ENCODE measurements at regions not wholly inside any gene's neighbourhood (a gene's known extent, or its start where the extent isn't known, plus 50 kb on each side); places are given as distances from the start of the nearest gene placed in this dataset.

DNA sequence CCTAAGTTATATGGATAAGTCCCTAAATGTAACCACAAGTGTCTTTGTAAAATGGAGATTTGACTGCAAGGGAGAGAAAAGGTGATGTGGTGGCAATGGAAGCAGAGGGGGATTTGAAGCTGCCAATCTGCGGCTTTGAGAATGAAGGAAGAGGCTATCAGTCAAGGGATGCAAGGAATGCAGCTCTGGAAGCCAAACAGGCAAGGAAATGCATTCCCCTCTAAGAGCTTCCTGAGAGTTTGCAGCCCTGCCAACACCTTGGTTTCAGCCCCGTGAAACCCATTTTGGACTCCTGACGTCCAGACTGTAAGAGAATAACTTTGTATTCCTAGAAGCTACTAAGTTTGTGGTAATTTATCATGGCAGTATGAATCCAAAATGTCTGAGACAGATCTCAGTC, 167.3 kb upstream of the MPHOSPH6 start:
- TF ChIP-seq, protein P1, sequence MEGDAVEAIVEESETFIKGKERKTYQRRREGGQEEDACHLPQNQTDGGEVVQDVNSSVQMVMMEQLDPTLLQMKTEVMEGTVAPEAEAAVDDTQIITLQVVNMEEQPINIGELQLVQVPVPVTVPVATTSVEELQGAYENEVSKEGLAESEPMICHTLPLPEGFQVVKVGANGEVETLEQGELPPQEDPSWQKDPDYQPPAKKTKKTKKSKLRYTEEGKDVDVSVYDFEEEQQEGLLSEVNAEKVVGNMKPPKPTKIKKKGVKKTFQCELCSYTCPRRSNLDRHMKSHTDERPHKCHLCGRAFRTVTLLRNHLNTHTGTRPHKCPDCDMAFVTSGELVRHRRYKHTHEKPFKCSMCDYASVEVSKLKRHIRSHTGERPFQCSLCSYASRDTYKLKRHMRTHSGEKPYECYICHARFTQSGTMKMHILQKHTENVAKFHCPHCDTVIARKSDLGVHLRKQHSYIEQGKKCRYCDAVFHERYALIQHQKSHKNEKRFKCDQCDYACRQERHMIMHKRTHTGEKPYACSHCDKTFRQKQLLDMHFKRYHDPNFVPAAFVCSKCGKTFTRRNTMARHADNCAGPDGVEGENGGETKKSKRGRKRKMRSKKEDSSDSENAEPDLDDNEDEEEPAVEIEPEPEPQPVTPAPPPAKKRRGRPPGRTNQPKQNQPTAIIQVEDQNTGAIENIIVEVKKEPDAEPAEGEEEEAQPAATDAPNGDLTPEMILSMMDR (IDR thresholded peaks at IDR 0.05; ENCODE audit: low read depth, low read length), result no peak
- DNase-seq, result no peak
- Histone ChIP-seq H3K27me3 (ENCODE audit: insufficient read depth, low read depth, severe bottlenecking) (no peaks in the 10 kb centered on the region), H3K36me3 (no peaks in the 10 kb centered on the region), H3K4me3 (ENCODE audit: low read depth, low read length) (no peak overlapping the region), H3K9me3 (ENCODE audit: severe bottlenecking) (no peaks in the 10 kb centered on the region), H3K27ac (no peak overlapping the region)

DNA sequence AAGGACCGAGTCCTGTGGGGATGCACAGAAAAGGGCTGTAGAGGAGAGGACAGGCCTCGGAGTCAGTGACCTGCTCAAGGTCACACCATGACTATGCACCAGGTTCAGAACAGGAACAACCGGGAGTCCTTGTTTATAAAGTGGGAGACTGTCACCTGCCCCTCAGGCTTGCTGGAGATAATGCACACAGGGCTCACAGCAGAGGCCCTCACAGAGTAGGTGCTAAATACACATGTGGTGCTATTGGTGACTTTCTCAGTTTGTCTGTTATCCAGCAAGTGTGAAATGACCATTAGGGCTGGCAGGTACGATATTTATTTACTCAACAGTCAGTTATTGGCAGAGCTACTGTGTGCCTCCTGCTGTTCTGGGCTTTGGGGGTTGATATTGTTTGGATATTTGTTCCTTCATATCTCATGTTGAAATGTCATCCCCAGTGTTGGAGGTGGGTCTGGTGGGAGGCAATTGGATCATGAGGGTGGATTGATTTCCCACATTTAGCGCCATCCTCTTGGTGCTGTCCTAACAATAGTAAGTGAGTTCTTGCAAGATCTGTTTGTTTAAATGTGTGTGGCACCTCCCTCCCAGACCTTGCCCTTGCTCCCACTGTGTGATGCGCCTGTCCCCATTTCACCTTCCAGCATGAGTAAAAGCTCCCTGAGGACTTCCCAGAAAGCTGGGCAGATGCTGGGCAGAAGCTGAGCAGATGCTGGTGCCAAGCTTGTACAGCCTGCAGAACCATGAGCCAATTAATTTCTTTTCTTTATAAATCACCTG, 162.1 kb upstream of the MPHOSPH6 start:
- no peaks in the 10 kb centered on the region for H3K27me3 ChIP-seq (ENCODE audit: insufficient read depth, low read depth, severe bottlenecking)
- DNase-seq, result no peak
- TF ChIP-seq, protein P1 (IDR thresholded peaks at IDR 0.05; ENCODE audit: low read depth, low read length), result no peak

DNA sequence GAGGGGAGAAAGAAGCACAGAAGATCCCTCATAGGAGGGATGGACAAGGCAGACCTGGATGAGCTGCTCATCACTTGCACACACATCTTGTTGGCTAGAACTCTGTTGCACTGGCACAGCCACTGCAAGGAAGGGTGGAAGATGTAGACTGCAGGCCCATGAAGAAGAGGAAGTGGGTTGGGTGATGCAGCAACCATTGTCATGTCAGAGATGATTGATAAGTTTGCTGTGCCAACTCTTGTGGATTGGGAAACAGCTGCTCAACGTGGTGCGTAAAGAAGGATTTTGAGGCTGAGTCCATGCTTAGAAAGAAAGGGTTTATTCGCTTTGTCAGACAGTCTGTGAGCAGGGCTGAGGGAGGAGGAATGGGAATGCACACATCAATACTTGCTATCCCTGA, 161.4 kb upstream of the MPHOSPH6 start:
- Histone ChIP-seq H3K4me3 (ENCODE audit: low read depth, low read length) (no peak overlapping the region), H3K27me3 (ENCODE audit: insufficient read depth, low read depth, severe bottlenecking) (no peaks in the 10 kb centered on the region), H3K27ac (no peak overlapping the region), H3K36me3 (no peaks in the 10 kb centered on the region), H3K9me3 (ENCODE audit: severe bottlenecking) (no peaks in the 10 kb centered on the region)
- TF ChIP-seq, protein P1 (IDR thresholded peaks at IDR 0.05; ENCODE audit: low read depth, low read length), result no peak
- DNase-seq, result no peak

More for the DNA sequence above, 162.1 kb upstream of the MPHOSPH6 start:
- Histone ChIP-seq H3K9me3 (ENCODE audit: severe bottlenecking) (no peaks in the 10 kb centered on the region), H3K4me3 (ENCODE audit: low read depth, low read length) (no peak overlapping the region), H3K27ac (no peak overlapping the region), H3K36me3 (no peaks in the 10 kb centered on the region)

DNA sequence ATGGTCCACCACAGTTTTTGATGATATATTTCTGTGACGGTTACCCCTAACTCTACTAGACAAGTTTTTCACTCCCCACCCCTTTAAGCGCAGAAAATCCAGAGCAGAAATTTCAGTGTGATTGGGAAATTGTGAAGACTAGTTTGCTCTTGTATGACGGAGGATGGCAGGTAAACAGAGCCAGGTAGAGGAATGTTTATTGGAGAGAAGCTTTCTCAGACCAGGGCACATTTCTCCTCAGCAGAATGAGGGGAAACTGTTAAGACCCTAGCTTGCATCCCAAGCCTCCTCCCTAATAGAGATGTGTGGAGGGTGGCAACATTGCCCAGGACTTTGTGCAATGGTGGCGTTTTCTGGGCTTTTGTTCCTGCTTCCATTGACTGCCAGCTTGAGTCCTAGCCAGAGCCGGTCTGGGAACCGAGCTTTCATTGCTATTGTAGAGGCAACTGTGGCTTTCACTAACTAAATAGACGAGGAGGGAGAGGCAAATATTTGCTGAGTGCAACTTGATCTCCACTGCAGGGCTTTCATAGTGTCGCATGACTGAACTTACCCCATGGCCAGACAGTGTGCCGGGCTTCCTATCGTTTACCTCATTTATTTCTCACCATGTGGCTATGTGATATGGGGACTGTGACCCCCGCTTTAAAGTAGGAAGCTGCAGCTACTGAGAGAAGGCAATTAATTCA, 159.6 kb upstream of the MPHOSPH6 start:
- H3K4me3 ChIP-seq (ENCODE audit: low read depth, low read length), result no peak overlapping the region
- no peaks in the 10 kb centered on the region for H3K9me3 ChIP-seq (ENCODE audit: severe bottlenecking)
- no peak overlapping the region for H3K27ac ChIP-seq
- no peaks in the 10 kb centered on the region for H3K27me3 ChIP-seq (ENCODE audit: insufficient read depth, low read depth, severe bottlenecking)
- H3K36me3 ChIP-seq, result no peaks in the 10 kb centered on the region
- TF ChIP-seq, protein P1 (IDR thresholded peaks at IDR 0.05; ENCODE audit: low read depth, low read length), result no peak
- no peak for DNase-seq

DNA sequence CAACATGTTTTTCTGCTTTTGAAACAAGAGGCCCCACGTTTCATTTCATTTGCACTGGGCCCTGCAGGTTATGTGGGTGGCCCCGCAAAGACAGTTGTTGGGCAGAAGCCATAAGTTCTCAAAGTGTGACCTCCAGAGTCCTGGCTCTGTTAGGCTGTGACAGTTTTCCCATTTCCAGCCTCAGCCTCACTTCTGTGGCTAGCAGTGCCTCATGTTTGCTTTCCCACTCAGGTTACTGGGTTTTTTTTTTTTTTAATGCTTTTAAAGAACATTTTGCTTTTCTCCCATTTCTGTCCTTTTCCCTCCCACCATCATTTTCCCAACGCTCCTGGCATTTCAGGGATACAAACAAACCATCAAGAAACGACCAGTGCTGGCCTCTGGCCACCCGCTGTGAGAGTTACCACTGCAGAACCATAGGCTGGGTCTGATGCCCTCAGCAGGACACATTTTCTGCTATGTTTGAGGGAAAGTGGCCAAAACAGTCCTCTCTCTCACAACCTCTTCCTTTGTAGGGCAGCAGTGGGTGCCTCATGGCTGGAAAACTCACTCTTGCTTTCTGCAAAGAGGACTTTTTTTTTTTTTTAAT, 159.0 kb upstream of the MPHOSPH6 start:
- Histone ChIP-seq H3K36me3 (no peaks in the 10 kb centered on the region), H3K27ac (no peak overlapping the region), H3K27me3 (ENCODE audit: insufficient read depth, low read depth, severe bottlenecking) (no peaks in the 10 kb centered on the region), H3K4me3 (ENCODE audit: low read depth, low read length) (no peak overlapping the region), H3K9me3 (ENCODE audit: severe bottlenecking) (no peaks in the 10 kb centered on the region)
- DNase-seq, result no peak
- TF ChIP-seq, protein P1 (IDR thresholded peaks at IDR 0.05; ENCODE audit: low read depth, low read length), result no peak
